ENCODE measurements at regions not wholly inside any gene's neighbourhood (a gene's known extent, or its start where the extent isn't known, plus 50 kb on each side); places are given as distances from the start of the nearest gene placed in this dataset.

- no peak for DNase-seq (ENCODE audit: low read depth)
Measured at GRCh38 chr10:28962768-28963167, 285.4 kb downstream of the BAMBI start.

- DNase-seq (ENCODE audit: low read depth): no peak
Measured at GRCh38 chr10:28963539-28964221, 286.4 kb downstream of the BAMBI start.

- no peak for DNase-seq (ENCODE audit: low read depth)
Measured at GRCh38 chr10:28965937-28966336, 288.6 kb downstream of the BAMBI start.

- DNase-seq (ENCODE audit: low read depth): no peak
Measured at GRCh38 chr10:28967031-28967430, 289.7 kb downstream of the BAMBI start.

GRCh38 chr10:28969413-28969812, 292.1 kb downstream of the BAMBI start:
- no peak for DNase-seq (ENCODE audit: low read depth)

GRCh38 chr10:28970231-28970630, 292.9 kb downstream of the BAMBI start:
- DNase-seq (ENCODE audit: low read depth): no peak

- DNase-seq (ENCODE audit: low read depth): no peak
Measured at GRCh38 chr10:28971255-28971654, 293.9 kb downstream of the BAMBI start.

GRCh38 chr10:28971764-28972163, 294.4 kb downstream of the BAMBI start:
- no peak for DNase-seq (ENCODE audit: low read depth)

- DNase-seq (ENCODE audit: low read depth): no peak
Measured at GRCh38 chr10:28973309-28973972, 296.1 kb downstream of the BAMBI start.

GRCh38 chr10:28975891-28976531, 298.7 kb downstream of the BAMBI start:
- no peak for DNase-seq (ENCODE audit: low read depth)

- no peak for DNase-seq (ENCODE audit: low read depth)
Measured at GRCh38 chr10:28977518-28977917, 300.2 kb downstream of the BAMBI start.

- no peak for DNase-seq (ENCODE audit: low read depth)
Measured at GRCh38 chr10:28980264-28980663, 302.9 kb downstream of the BAMBI start.

- DNase-seq (ENCODE audit: low read depth): no peak
Measured at GRCh38 chr10:28981007-28981406, 303.7 kb downstream of the BAMBI start.

- DNase-seq (ENCODE audit: low read depth): no peak
Measured at GRCh38 chr10:28982974-28983373, 305.7 kb downstream of the BAMBI start.

GRCh38 chr10:28983799-28984198, 305.1 kb upstream of the LYZL1 start:
- DNase-seq (ENCODE audit: low read depth): no peak

- DNase-seq (ENCODE audit: low read depth): no peak
Measured at GRCh38 chr10:28984431-28984830, 304.4 kb upstream of the LYZL1 start.

- DNase-seq (ENCODE audit: low read depth): no peak
Measured at GRCh38 chr10:28985137-28985885, 303.6 kb upstream of the LYZL1 start.

GRCh38 chr10:28986117-28986792, 302.6 kb upstream of the LYZL1 start:
- no peak for DNase-seq (ENCODE audit: low read depth)

- no peak for DNase-seq (ENCODE audit: low read depth)
Measured at GRCh38 chr10:28986856-28987255, 302.0 kb upstream of the LYZL1 start.

- no peak for DNase-seq (ENCODE audit: low read depth)
Measured at GRCh38 chr10:28987555-28988320, 301.1 kb upstream of the LYZL1 start.

- no peak for DNase-seq (ENCODE audit: low read depth)
Measured at GRCh38 chr10:28988980-28989379, 299.9 kb upstream of the LYZL1 start.

Measured in HS-5 (cell line).